ENCODE measurements at regions not wholly inside any gene's neighbourhood (a gene's known extent, or its start where the extent isn't known, plus 50 kb on each side); places are given as distances from the start of the nearest gene placed in this dataset.

- no peak overlapping the region for H3K27ac ChIP-seq (ENCODE audit: low read length)
- POLR2A ChIA-PET (ENCODE audit: unreplicated experiment) = no interaction called here
- no peaks in the 10 kb centered on the region for H3K36me3 ChIP-seq (ENCODE audit: low read depth, low read length)
- BruUV-seq (replicated peaks) = no TSS peak
- no peaks in the 10 kb centered on the region for H3K79me2 ChIP-seq (ENCODE audit: low read length)
- H3K9ac ChIP-seq (ENCODE audit: low read length) = no peak overlapping the region
- TF ChIP-seq CTCF (conservative IDR thresholded peaks at IDR 0.05; ENCODE audit: low read depth, low read length) (no peak), EZH2phosphoT487 (IDR thresholded peaks at IDR 0.05; ENCODE audit: borderline replicate concordance, low read length) (no peak), EZH2 (IDR thresholded peaks at IDR 0.05; ENCODE audit: low read length, unreplicated experiment) (no peak)
- H2AFZ ChIP-seq (ENCODE audit: low read length) = no peak overlapping the region
- no peak overlapping the region for H3K4me2 ChIP-seq (ENCODE audit: low read length)
- intact Hi-C loops (cut with micrococcal nuclease) = no loop called here
- H3K4me3 ChIP-seq (ENCODE audit: low read length) = no peak overlapping the region
- H3K4me1 ChIP-seq (ENCODE audit: insufficient read depth, low read length) = no peaks in the 10 kb centered on the region
- H3F3A ChIP-seq (ENCODE audit: low read length, unreplicated experiment) = no peaks in the 10 kb centered on the region
- H3K27me3 ChIP-seq (ENCODE audit: low read length) = no peaks in the 10 kb centered on the region
- ATAC-seq = no peak
- no peaks in the 10 kb centered on the region for H3K9me2 ChIP-seq (replicated peaks; ENCODE audit: low read length)
- H4K20me1 ChIP-seq (ENCODE audit: low read length) = no peaks in the 10 kb centered on the region
- no peaks in the 10 kb centered on the region for H3K9me3 ChIP-seq (ENCODE audit: low read length)
- DNase-seq = no peak
- CTCF ChIA-PET = no interaction called here
Observed at GRCh38 chr13:90910018-90910639, 437.4 kb upstream of the MIR17HG start.

- Histone ChIP-seq H3K9me2 (replicated peaks; ENCODE audit: low read length) (no peaks in the 10 kb centered on the region), H3K9ac (ENCODE audit: low read length) (no peak overlapping the region), H2AFZ (ENCODE audit: low read length) (no peak overlapping the region), H4K20me1 (ENCODE audit: low read length) (no peaks in the 10 kb centered on the region), H3K27me3 (ENCODE audit: low read length) (no peaks in the 10 kb centered on the region), H3K4me3 (ENCODE audit: low read length) (no peak overlapping the region), H3K9me3 (ENCODE audit: low read length) (no peaks in the 10 kb centered on the region), H3K27ac (ENCODE audit: low read length) (no peak overlapping the region), H3K4me1 (ENCODE audit: insufficient read depth, low read length) (no peaks in the 10 kb centered on the region), H3K79me2 (ENCODE audit: low read length) (no peaks in the 10 kb centered on the region), H3K36me3 (ENCODE audit: low read depth, low read length) (no peaks in the 10 kb centered on the region), H3K4me2 (ENCODE audit: low read length) (no peak overlapping the region), H3F3A (ENCODE audit: low read length, unreplicated experiment) (no peaks in the 10 kb centered on the region)
- TF ChIP-seq EZH2 (IDR thresholded peaks at IDR 0.05; ENCODE audit: low read length, unreplicated experiment) (no peak), CTCF (conservative IDR thresholded peaks at IDR 0.05; ENCODE audit: low read depth, low read length) (no peak), EZH2phosphoT487 (IDR thresholded peaks at IDR 0.05; ENCODE audit: borderline replicate concordance, low read length) (no peak)
- ATAC-seq = no peak
- POLR2A ChIA-PET (ENCODE audit: unreplicated experiment) = no interaction called here
- no peak for DNase-seq
- intact Hi-C loops (cut with micrococcal nuclease) = no loop called here
- CTCF ChIA-PET = no interaction called here
- no TSS peak for BruUV-seq (replicated peaks)
Observed at GRCh38 chr13:90912247-90912646, 435.2 kb upstream of the MIR17HG start.

- H3F3A ChIP-seq (ENCODE audit: low read length, unreplicated experiment) = no peaks in the 10 kb centered on the region
- H3K9me2 ChIP-seq (replicated peaks; ENCODE audit: low read length) = no peaks in the 10 kb centered on the region
- H2AFZ ChIP-seq (ENCODE audit: low read length) = no peak overlapping the region
- H3K9me3 ChIP-seq (ENCODE audit: low read length) = no peaks in the 10 kb centered on the region
- no peaks in the 10 kb centered on the region for H4K20me1 ChIP-seq (ENCODE audit: low read length)
- H3K36me3 ChIP-seq (ENCODE audit: low read depth, low read length) = no peaks in the 10 kb centered on the region
- 0 out of 2 replicates have a peak, but pooled peaks cover 5% of the 10 kb centered on the region for H3K4me1 ChIP-seq (ENCODE audit: insufficient read depth, low read length)
- TF ChIP-seq EZH2 (IDR thresholded peaks at IDR 0.05; ENCODE audit: low read length, unreplicated experiment) (no peak), CTCF (conservative IDR thresholded peaks at IDR 0.05; ENCODE audit: low read depth, low read length) (no peak), EZH2phosphoT487 (IDR thresholded peaks at IDR 0.05; ENCODE audit: borderline replicate concordance, low read length) (no peak)
- DNase-seq = peak; percentile 22
- no TSS peak for BruUV-seq (replicated peaks)
- 0 out of 2 replicates have a peak, but pooled peaks have one; percentile 20 for ATAC-seq
- H3K79me2 ChIP-seq (ENCODE audit: low read length) = no peaks in the 10 kb centered on the region
- H3K9ac ChIP-seq (ENCODE audit: low read length) = no peak overlapping the region
- no peak overlapping the region for H3K4me3 ChIP-seq (ENCODE audit: low read length)
- POLR2A ChIA-PET (ENCODE audit: unreplicated experiment) = no interaction called here
- CTCF ChIA-PET = no interaction called here
- no peak overlapping the region for H3K27ac ChIP-seq (ENCODE audit: low read length)
- H3K4me2 ChIP-seq (ENCODE audit: low read length) = no peak overlapping the region
- intact Hi-C loops (cut with micrococcal nuclease) = no loop called here
- no peaks in the 10 kb centered on the region for H3K27me3 ChIP-seq (ENCODE audit: low read length)
Observed at GRCh38 chr13:90918536-90918935, 429.0 kb upstream of the MIR17HG start.
